ENCODE measurements at regions not wholly inside any gene's neighbourhood (a gene's known extent, or its start where the extent isn't known, plus 50 kb on each side); places are given as distances from the start of the nearest gene placed in this dataset.

DNA sequence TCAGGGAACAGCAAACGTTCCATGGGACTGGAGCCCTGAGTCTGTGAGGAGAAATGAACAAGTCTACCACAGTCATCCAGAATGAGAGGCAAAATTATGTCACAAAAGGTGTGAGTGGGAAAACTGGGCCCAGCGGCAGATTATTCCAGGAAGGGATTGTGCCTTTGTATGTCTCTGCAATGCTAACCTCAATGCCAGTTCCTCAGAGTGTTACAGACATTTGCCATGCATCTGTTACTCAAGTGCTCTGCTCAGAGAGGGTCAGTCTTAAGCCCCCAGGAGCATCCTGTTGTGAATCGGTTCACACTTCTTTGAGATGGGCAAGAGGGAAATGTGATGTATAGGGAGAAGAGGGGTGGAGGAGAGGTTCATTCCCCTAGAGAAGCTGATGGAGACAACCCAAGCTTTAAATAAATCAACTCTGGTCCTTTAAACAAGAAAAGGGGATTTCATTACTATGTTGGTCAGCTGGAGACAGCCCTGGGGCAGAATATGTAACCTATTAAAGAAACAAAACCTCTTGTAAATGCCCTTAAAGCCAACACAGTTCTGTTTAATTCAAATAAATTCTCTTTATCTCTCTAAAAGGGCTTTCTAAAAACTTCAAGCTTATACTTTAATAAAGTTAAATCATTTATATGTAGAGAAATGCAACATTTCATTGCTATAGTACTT is 85.9 kb upstream of the GRB10 start:
- TF ChIP-seq, protein P1, sequence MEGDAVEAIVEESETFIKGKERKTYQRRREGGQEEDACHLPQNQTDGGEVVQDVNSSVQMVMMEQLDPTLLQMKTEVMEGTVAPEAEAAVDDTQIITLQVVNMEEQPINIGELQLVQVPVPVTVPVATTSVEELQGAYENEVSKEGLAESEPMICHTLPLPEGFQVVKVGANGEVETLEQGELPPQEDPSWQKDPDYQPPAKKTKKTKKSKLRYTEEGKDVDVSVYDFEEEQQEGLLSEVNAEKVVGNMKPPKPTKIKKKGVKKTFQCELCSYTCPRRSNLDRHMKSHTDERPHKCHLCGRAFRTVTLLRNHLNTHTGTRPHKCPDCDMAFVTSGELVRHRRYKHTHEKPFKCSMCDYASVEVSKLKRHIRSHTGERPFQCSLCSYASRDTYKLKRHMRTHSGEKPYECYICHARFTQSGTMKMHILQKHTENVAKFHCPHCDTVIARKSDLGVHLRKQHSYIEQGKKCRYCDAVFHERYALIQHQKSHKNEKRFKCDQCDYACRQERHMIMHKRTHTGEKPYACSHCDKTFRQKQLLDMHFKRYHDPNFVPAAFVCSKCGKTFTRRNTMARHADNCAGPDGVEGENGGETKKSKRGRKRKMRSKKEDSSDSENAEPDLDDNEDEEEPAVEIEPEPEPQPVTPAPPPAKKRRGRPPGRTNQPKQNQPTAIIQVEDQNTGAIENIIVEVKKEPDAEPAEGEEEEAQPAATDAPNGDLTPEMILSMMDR (IDR thresholded peaks at IDR 0.05) = no peak
- TF ChIP-seq POLR2AphosphoS5 (IDR thresholded peaks at IDR 0.05; ENCODE audit: low read depth, low read length) = no peak
